Posterior vena cava (tissue), 2 donors: ENCODE measurements at regions not wholly inside any gene's neighbourhood (a gene's known extent, or its start where the extent isn't known, plus 50 kb on each side); places are given as distances from the start of the nearest gene placed in this dataset.

Experiments used
- DNase-seq: peaks from one replicate; pipeline ENCODE4 v3.0.0-alpha.2; 2020; ENCODE audit warnings: low spot score
- intact Hi-C, 2 donors: fragments of 100-400 bp; cut with DNase I; formaldehyde crosslinking; loops; one replicate each; pipeline versions ENCODE4 v1.14.1 to v1.14.2; 2022 to 2023
- donor health status: DM: yes; HTN: yes; CAD: no.
- donor health status: DM: yes; HTN: yes; CAD: no.

GRCh38 chr9:135399000-135399649, 80.5 kb upstream of the PPP1R26 start:
- intact Hi-C loops: no loop called here
- DNase-seq: no peak

GRCh38 chr9:135400496-135400895, 79.1 kb upstream of the PPP1R26 start:
- intact Hi-C loops: no loop called here
- DNase-seq: no peak

- no peak for DNase-seq
- intact Hi-C loops: no loop called here
These were observed 78.4 kb upstream of the PPP1R26 start for GRCh38 chr9:135401218-135401617.

GRCh38 chr9:135402048-135402738, 77.4 kb upstream of the PPP1R26 start:
- no peak for DNase-seq
- intact Hi-C loops: no loop called here

- intact Hi-C loops: no loop called here
- DNase-seq: peak; percentile 64
These were observed 76.6 kb upstream of the PPP1R26 start for GRCh38 chr9:135402739-135403695.

- intact Hi-C loops: no loop called here
These were observed 75.7 kb upstream of the PPP1R26 start for GRCh38 chr9:135403733-135404450.

GRCh38 chr9:135404451-135405144, 75.0 kb upstream of the PPP1R26 start:
- intact Hi-C loops: loop anchor here in 1 of 2 donors (5.0 kb wide), 1 partner anchor 307 kb away; no protein-coding TSS in a partner anchor
- DNase-seq: peak; percentile 64

More at GRCh38 chr9:135403733-135404450, 75.7 kb upstream of the PPP1R26 start:
- no peak for DNase-seq

GRCh38 chr9:135405145-135405464, 74.5 kb upstream of the PPP1R26 start:
- DNase-seq: peak; percentile 77
- intact Hi-C loops: loop anchor here in 1 of 2 donors (5.0 kb wide), 1 partner anchor 308 kb away; no protein-coding TSS in a partner anchor

GRCh38 chr9:135408476-135409254, 70.9 kb upstream of the PPP1R26 start:
- intact Hi-C loops: loop anchor here in 1 of 2 donors (5.0 kb wide), 1 partner anchor 311 kb away; no protein-coding TSS in a partner anchor
- peak; percentile 71 for DNase-seq

GRCh38 chr9:135409286-135410200, 70.0 kb upstream of the PPP1R26 start:
- intact Hi-C loops: loop anchor here (2.0 to 5.0 kb wide), 3 partner anchors 312 to 323 kb away; partner anchors contain the start of gene OLFM1 (in 2 of the 2)
- DNase-seq: peak; percentile 72

- intact Hi-C loops: loop anchor here (2.0 to 5.0 kb wide), 2 partner anchors 323 to 324 kb away; partner anchors contain the start of gene OLFM1 (in 2 of the 2)
- DNase-seq: peak; percentile 65
These were observed 69.2 kb upstream of the PPP1R26 start for GRCh38 chr9:135410421-135410820.

GRCh38 chr9:135410831-135411473, 68.6 kb upstream of the PPP1R26 start:
- DNase-seq: peak; percentile 62
- intact Hi-C loops: loop anchor here (2.0 to 5.0 kb wide), 2 partner anchors 324 kb away; partner anchors contain the start of gene OLFM1 (in 2 of the 2)

GRCh38 chr9:135411605-135412004, 68.0 kb upstream of the PPP1R26 start:
- intact Hi-C loops: loop anchor here (2.0 to 5.0 kb wide), 2 partner anchors 324 to 325 kb away; partner anchors contain the start of gene OLFM1 (in 2 of the 2)
- DNase-seq: peak; percentile 28

- intact Hi-C loops: loop anchor here in 1 of 2 donors (5.0 kb wide), 1 partner anchor 325 kb away; the partner anchor contains the start of gene OLFM1
These were observed 67.1 kb upstream of the PPP1R26 start for GRCh38 chr9:135412315-135413085.

GRCh38 chr9:135413086-135413375, 66.6 kb upstream of the PPP1R26 start:
- intact Hi-C loops: loop anchor here in 1 of 2 donors (5.0 kb wide), 1 partner anchor 326 kb away; the partner anchor contains the start of gene OLFM1
- DNase-seq: peak; percentile 35

More at GRCh38 chr9:135412315-135413085, 67.1 kb upstream of the PPP1R26 start:
- DNase-seq: peak; percentile 90
